ENCODE measurements at regions not wholly inside any gene's neighbourhood (a gene's known extent, or its start where the extent isn't known, plus 50 kb on each side); places are given as distances from the start of the nearest gene placed in this dataset.
"Not testable (repeated sequence)": the region's sequence is repeated elsewhere in the genome, so short reads cannot be mapped to it uniquely, and the experiment has no call there.

DNA sequence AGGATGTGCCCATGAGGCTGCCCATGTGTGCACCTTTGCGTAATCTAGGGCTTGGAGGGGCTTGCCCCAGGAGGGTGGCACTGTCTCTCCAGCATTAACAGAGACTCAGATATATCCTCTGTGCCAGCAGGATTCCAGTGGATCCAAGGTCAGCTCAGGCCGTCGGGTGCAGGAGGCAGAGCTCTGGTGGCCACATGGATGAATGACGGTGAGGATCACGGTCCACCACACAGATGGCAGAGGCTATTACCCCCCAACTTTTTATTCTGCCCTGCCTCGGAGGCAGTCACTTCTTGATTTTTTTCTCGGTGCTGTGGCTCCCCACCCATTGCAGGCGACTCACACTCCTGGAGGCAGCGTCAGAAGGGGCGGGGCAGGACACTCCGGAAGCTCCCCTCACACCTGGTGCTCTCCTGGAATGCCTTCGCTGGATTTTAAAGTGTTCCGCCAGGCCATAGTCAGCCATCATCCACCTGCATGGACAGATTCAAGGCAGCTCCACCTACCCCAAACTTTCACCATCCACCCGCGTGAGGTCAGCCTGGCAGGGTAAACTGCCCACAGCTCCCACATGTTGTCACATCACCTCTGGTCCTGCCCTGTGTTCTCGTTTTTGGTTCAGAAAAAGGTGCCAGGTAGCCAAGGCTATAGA, 602.9 kb upstream of the RAB6C start:
- CTCF ChIA-PET = no interaction called here

DNA sequence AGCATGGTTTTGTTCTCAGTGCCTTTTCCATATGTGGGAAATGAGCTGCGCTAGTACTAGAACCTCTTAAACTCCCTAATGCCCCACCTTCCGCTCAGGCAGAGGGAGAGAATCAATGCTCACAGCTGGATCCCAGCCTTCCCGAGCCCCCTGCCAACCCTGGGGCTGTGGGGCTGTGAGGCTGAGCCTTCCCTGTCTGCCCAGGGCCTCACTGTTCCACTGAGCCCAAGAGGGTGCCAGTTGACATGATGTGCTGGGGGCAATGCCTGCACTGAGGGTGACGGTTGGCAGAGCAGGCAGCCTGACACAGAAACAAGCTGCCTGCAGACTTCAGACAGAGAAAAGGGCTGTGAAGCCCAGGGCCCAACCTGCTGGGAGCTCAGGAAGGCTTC, 602.4 kb upstream of the RAB6C start:
- ChIA-PET CTCF (no interaction called here), POLR2A (no interaction called here)
- Mint-ChIP-seq H3K36me3 (ENCODE audit: low read depth) (no peaks in the 10 kb centered on the region), H3K4me3 (no peak overlapping the region), H3K4me1 (no peaks in the 10 kb centered on the region), H3K9me3 (peaks cover 5% of the 10 kb centered on the region), H3K27ac (no peak overlapping the region), H3K27me3 (no peaks in the 10 kb centered on the region)
- DNase-seq = no peak

More for the DNA sequence above, 602.9 kb upstream of the RAB6C start:
- Mint-ChIP-seq H3K27ac (no peak overlapping the region), H3K4me3 (no peak overlapping the region), H3K27me3 (no peaks in the 10 kb centered on the region), H3K36me3 (ENCODE audit: low read depth) (no peaks in the 10 kb centered on the region), H3K4me1 (no peaks in the 10 kb centered on the region), H3K9me3 (peaks cover 3% of the 10 kb centered on the region)
- POLR2A ChIA-PET = no interaction called here
- DNase-seq = no peak

DNA sequence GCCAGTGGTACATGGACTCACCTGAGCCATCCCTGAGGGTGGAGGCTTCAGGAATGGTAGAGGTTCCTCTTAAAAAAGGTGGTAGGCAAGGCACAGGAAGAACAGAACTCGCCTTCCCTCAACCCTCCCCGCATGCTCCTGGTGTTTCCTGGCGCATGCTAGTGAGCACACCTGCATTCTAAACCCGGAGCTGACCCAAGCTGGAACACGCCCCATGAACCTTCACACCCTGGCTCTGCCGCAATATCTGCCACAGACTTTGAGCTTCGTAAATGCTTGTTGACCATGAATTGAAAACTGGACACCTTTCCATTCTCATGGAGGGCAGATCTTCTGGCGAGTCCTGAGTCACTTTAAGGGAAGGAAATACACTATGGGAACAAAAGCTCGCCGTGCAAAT, 601.3 kb upstream of the RAB6C start:
- Mint-ChIP-seq H3K36me3 (ENCODE audit: low read depth) (no peaks in the 10 kb centered on the region), H3K9me3 (peaks cover 7% of the 10 kb centered on the region), H3K4me3 (no peak overlapping the region), H3K27ac (no peak overlapping the region), H3K27me3 (no peaks in the 10 kb centered on the region), H3K4me1 (no peaks in the 10 kb centered on the region)
- ChIA-PET CTCF (no interaction called here), POLR2A (no interaction called here)
- DNase-seq = no peak

DNA sequence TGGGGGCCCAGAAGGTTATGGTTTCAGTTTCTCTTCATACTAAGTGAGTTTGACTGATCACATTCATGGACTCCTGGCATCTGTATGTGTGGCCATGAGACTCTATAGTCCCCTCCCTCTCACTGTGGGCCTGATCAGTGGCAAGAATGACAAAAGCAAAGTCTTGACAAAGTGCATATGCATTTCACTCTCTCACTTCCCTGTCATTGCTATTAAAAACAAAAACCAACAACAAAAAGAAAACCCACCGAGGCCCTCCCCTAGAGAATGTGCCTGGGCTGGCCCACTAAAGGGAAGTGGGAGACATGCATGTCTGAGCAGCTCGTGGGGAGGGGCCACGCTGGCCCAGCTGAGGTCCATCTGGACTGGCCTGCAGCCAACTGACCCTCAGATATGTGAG, 600.1 kb upstream of the RAB6C start:
- CTCF ChIA-PET = no interaction called here

DNA sequence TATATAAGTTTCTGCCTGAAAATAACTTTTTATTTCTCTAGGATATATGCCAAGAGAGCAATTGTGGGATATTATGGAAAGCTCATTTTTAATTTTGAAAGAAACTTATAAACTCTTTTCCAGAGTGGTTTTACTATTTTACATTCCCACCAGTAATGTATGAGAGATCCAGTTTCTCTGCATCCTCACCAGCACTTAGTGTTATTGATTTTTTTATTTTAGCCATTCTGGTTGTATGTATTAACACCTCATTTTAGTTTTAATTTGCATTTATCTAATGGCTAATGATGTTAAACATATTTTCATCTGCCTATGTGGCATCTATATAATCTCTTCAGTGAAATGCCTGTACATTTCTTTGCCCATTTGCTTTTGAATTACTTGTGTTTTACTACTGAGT, 597.7 kb upstream of the RAB6C start:
- peaks cover 7% of the 10 kb centered on the region for H3K9me3 Mint-ChIP-seq
- no peaks in the 10 kb centered on the region for H3K36me3 Mint-ChIP-seq (ENCODE audit: low read depth)
- ChIA-PET POLR2A (no interaction called here), CTCF (no interaction called here)
- H3K4me3 Mint-ChIP-seq = no peak overlapping the region
- no peak overlapping the region for H3K27ac Mint-ChIP-seq
- H3K4me1 Mint-ChIP-seq = no peaks in the 10 kb centered on the region
- no peaks in the 10 kb centered on the region for H3K27me3 Mint-ChIP-seq
- no peak for DNase-seq

More for the DNA sequence above, 600.1 kb upstream of the RAB6C start:
- no peak for DNase-seq
- Mint-ChIP-seq H3K9me3 (peaks cover 7% of the 10 kb centered on the region), H3K27ac (no peak overlapping the region), H3K36me3 (ENCODE audit: low read depth) (no peaks in the 10 kb centered on the region), H3K27me3 (no peaks in the 10 kb centered on the region), H3K4me1 (no peaks in the 10 kb centered on the region), H3K4me3 (no peak overlapping the region)
- POLR2A ChIA-PET = no interaction called here

DNA sequence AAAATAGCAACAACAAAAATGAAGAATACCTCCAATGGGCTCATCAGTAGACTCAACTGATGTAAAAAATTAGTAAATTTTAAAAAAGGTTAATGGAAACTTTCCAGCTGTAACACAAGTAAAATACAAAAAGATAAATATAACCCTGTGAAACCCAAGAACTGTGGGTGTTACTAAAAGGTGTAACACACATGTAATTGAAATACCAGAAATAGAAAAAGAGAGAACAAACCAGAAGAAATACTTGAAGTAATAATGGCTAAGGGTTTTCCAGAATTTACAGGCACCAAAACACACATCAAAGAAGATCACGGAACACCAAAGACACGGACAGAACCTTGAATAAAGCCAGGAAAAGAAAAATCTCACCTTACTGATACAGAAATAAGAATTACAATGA, 590.6 kb upstream of the RAB6C start:
- CTCF ChIA-PET = no interaction called here
- H3K9me3 Mint-ChIP-seq = no peaks in the 10 kb centered on the region
- no peaks in the 10 kb centered on the region for H3K27me3 Mint-ChIP-seq
- H3K4me1 Mint-ChIP-seq = no peaks in the 10 kb centered on the region
- H3K4me3 Mint-ChIP-seq = no peak overlapping the region
- no peaks in the 10 kb centered on the region for H3K36me3 Mint-ChIP-seq (ENCODE audit: low read depth)
- POLR2A ChIA-PET = no interaction called here
- DNase-seq = no peak
- no peak overlapping the region for H3K27ac Mint-ChIP-seq

DNA sequence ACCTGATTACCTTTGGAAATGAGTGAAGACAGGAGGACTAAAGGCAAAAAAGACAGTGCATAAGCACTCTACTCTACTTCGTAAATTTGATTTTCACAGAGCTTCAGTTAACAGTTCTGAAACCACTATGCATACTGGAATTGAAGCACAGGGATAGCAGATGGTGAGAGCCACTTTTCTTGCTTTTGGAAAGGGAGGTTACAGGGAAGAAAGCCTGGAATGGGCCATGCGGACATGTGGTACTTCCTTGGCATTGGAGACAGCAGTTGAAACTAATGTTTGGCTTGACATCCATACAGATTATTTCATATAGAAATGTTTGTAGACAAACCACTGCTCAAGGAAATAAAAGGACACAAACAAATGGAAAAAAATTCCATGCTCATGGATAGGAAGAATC, 585.6 kb upstream of the RAB6C start:
- H3K27me3 Mint-ChIP-seq = no peaks in the 10 kb centered on the region
- ChIA-PET CTCF (no interaction called here), POLR2A (no interaction called here)
- DNase-seq = no peak
- no peaks in the 10 kb centered on the region for H3K4me1 Mint-ChIP-seq
- no peaks in the 10 kb centered on the region for H3K36me3 Mint-ChIP-seq (ENCODE audit: low read depth)
- H3K27ac Mint-ChIP-seq = no peak overlapping the region
- H3K9me3 Mint-ChIP-seq = no peaks in the 10 kb centered on the region
- H3K4me3 Mint-ChIP-seq = no peak overlapping the region

DNA sequence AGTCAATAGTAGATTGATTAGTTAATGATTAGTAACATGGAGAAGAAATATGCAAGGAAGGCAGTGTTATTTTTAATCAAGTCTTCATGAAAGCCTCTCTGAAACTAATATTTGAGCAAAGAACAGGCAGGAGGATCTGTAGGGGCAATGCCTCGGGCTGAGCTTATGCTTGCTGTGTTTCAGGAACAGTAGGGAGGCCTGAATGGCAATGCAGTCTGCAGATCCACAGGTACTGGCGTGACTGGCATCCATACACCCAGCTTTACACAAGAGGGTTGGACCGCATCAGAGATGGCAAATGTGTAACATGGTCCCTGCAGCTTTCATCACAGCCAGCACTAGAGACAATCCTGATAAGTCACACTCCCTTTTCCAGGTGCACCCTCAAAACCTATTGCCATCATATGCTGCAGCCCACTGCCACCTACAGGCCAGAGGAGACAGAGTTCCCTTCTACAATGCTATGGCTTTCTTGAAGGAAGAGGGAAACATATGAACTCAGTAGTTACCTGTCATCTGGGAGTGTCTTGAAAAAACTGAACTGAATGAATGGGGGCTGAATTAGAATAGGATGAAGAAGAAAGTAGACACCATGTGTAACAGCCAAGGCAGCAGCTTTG, 582.4 kb upstream of the RAB6C start:
- POLR2A ChIA-PET = no interaction called here
- CTCF ChIA-PET = no interaction called here
- no peak overlapping the region for H3K4me3 Mint-ChIP-seq
- no peaks in the 10 kb centered on the region for H3K36me3 Mint-ChIP-seq (ENCODE audit: low read depth)
- no peak overlapping the region for H3K27ac Mint-ChIP-seq
- no peaks in the 10 kb centered on the region for H3K4me1 Mint-ChIP-seq
- no peaks in the 10 kb centered on the region for H3K27me3 Mint-ChIP-seq
- DNase-seq = no peak
- H3K9me3 Mint-ChIP-seq = no peaks in the 10 kb centered on the region

DNA sequence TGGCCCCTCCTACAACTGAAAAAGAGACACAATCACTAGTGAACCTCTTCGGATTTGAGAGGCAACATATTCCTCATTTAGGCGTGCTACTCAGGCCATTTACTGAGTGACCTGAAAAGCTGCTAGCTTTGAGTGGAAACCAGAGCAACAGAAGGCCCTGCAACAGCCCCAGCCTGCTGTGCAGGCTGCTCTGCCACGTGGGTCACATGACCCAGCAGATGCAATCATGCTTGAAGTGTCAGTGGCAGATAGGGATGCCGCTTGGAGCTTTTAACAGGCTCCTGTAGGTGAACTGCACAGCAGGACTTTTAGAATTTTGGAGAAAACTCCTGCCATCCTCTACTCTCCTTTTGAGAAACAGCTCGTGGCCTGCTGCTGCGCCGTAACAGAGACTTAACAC, 578.6 kb upstream of the RAB6C start:
- H3K4me3 Mint-ChIP-seq = no peak overlapping the region
- no peaks in the 10 kb centered on the region for H3K9me3 Mint-ChIP-seq
- DNase-seq = no peak
- POLR2A ChIA-PET = no interaction called here
- no peak overlapping the region for H3K27ac Mint-ChIP-seq
- H3K36me3 Mint-ChIP-seq (ENCODE audit: low read depth) = no peaks in the 10 kb centered on the region
- H3K27me3 Mint-ChIP-seq = no peaks in the 10 kb centered on the region
- no peaks in the 10 kb centered on the region for H3K4me1 Mint-ChIP-seq
- CTCF ChIA-PET = no interaction called here

DNA sequence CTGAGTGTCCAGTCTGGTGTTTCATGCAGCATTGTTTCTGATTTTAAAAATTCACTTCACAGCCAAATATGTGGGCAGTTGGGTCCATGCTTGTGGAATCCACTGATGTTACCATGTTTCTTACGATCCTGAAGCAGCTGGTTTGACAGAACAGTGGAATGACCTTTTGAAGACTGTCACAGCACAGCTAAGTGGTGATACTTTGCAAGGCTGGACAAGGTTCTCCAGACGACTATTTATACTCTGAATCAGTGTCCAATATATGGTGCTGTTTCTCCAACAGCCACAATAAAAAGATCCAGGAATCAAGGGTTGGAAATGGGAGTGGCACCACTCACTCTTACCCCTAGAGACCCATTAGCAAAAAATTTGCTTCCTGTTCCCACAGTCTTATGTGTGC, 577.4 kb upstream of the RAB6C start:
- ChIA-PET CTCF (no interaction called here), POLR2A (no interaction called here)
- Mint-ChIP-seq H3K27ac (no peak overlapping the region), H3K9me3 (no peaks in the 10 kb centered on the region), H3K27me3 (no peaks in the 10 kb centered on the region), H3K4me3 (no peak overlapping the region), H3K36me3 (ENCODE audit: low read depth) (no peaks in the 10 kb centered on the region), H3K4me1 (no peaks in the 10 kb centered on the region)
- DNase-seq = no peak

DNA sequence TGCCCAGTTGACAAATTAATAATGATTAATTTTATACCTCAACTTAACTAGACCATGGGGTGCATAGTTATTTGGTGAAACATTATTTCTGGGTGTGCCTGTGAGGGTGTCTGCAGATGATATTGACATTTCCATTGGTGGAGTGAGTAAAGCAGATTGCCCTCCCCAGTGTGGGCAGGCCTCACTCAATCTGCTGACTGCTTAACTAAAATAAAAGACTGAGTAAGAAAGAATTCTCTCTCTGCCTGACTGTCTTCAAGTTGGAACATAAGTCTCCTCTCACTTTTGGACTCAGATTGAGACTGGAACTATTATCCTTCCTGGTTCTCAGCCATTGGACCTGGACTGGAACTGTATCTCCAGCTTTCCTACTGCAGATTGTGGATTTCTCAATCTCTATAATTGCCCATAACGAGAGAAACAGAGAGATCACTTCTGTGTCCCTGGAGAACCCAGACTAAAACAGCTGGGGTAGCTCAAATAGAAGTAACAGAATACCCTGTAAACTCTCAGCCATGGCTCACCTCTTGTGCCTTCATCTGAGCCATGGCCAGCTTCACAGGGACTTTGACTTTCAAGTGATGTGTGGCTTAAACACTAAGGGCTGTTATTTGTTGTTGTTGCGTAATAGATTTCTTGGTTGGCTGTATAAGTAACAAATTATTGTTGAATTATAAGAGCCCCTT, 575.3 kb upstream of the RAB6C start:
- CTCF ChIA-PET = no interaction called here
- H3K4me1 Mint-ChIP-seq = no peaks in the 10 kb centered on the region
- no peaks in the 10 kb centered on the region for H3K9me3 Mint-ChIP-seq
- H3K27me3 Mint-ChIP-seq = no peaks in the 10 kb centered on the region
- no peak overlapping the region for H3K4me3 Mint-ChIP-seq
- no peak for DNase-seq
- no peak overlapping the region for H3K27ac Mint-ChIP-seq
- POLR2A ChIA-PET = no interaction called here
- H3K36me3 Mint-ChIP-seq (ENCODE audit: low read depth) = no peaks in the 10 kb centered on the region

DNA sequence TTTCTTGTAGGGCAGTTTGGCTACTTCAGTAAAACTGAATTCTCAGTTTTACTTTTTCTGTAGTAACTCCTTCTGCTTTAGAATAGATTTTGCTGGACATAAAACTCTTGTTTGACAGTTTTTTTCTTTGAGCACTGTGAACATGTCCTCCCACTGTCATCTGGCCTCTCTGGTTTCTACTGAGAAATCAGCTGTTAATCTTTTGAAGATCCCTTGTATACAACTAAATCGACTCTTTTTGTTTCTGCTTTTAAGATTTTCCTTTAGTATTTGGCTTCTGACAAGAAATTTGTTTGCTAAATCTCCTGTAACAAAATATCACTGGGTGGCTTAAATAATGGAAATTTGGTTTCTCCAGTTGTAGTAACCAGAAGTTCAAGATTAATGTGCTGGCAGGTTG, 570.9 kb upstream of the RAB6C start:
- H3K4me3 Mint-ChIP-seq = no peak overlapping the region
- no peaks in the 10 kb centered on the region for H3K27me3 Mint-ChIP-seq
- no peak for DNase-seq

DNA sequence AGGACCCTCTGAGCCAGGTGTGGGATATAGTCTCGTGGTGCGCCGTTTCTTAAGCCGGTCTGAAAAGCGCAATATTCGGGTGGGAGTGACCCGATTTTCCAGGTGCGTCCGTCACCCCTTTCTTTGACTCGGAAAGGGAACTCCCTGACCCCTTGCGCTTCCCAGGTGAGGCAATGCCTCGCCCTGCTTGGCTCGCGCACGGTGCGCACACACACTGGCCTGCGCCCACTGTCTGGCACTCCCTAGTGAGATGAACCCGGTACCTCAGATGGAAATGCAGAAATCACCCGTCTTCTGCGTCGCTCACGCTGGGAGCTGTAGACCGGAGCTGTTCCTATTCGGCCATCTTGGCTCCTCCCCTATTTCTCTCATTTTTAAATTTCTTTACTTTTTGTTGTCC, 562.4 kb upstream of the RAB6C start:
- not testable (repeated sequence) for H3K27ac Mint-ChIP-seq, DNase-seq

More for the DNA sequence above, 570.9 kb upstream of the RAB6C start:
- no peaks in the 10 kb centered on the region for H3K4me1 Mint-ChIP-seq
- H3K9me3 Mint-ChIP-seq = no peaks in the 10 kb centered on the region
- POLR2A ChIA-PET = no interaction called here
- CTCF ChIA-PET = no interaction called here
- H3K27ac Mint-ChIP-seq = no peak overlapping the region
- H3K36me3 Mint-ChIP-seq (ENCODE audit: low read depth) = no peaks in the 10 kb centered on the region

DNA sequence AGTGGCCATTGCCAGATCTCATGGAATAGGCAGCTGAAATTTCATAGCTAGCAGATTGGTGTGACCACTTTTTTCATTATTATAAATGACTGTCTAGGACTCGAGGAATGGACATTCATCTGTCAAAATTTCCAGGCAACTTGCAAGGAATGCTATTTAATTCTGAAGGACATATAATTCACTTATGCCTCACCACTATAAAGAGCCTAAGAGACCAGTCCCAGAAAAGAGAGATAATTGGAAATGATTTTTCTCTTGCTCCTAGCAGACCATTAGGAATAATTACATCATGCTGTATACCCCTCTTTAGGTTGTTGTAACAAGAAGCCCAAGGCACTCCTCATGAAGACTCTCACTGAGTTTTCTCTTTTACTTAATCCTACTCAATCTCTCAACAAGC, 557.4 kb upstream of the RAB6C start:
- CTCF ChIA-PET = no interaction called here
- Mint-ChIP-seq H3K27ac (no peak overlapping the region), H3K36me3 (ENCODE audit: low read depth) (no peaks in the 10 kb centered on the region), H3K27me3 (no peaks in the 10 kb centered on the region), H3K9me3 (peaks cover 6% of the 10 kb centered on the region), H3K4me1 (no peaks in the 10 kb centered on the region), H3K4me3 (no peak overlapping the region)
- no peak for DNase-seq
- POLR2A ChIA-PET = no interaction called here

More for the DNA sequence above, 562.4 kb upstream of the RAB6C start:
- H3K36me3 Mint-ChIP-seq (ENCODE audit: low read depth); H3K27me3 Mint-ChIP-seq; POLR2A ChIA-PET; CTCF ChIA-PET; H3K4me3 Mint-ChIP-seq; H3K9me3 Mint-ChIP-seq; H3K4me1 Mint-ChIP-seq: not testable (repeated sequence)

Data from activated CD4-positive, alpha-beta memory T cell treated with anti-CD3 and anti-CD28 coated beads, Interleukin-2, amount 10 ng/mL, durations not matched to agents 7 days and 5 days (primary cell).